ENCODE measurements at regions not wholly inside any gene's neighbourhood (a gene's known extent, or its start where the extent isn't known, plus 50 kb on each side); places are given as distances from the start of the nearest gene placed in this dataset.

GRCh38 chr2:139967665-139968064 lies 1187.5 kb upstream of the NXPH2 start:
- H3K36me3 Mint-ChIP-seq (ENCODE audit: insufficient read depth, unreplicated experiment): no peaks in the 10 kb centered on the region
- no peaks in the 10 kb centered on the region for H3K4me1 ChIP-seq
- peaks cover 2% of the 10 kb centered on the region for H3K27me3 Mint-ChIP-seq (ENCODE audit: insufficient read depth, unreplicated experiment)
- H3K4me1 Mint-ChIP-seq (ENCODE audit: low read depth, unreplicated experiment): no peaks in the 10 kb centered on the region
- no TSS peak for BruUV-seq (replicated peaks)
- H3K9me3 ChIP-seq: no peaks in the 10 kb centered on the region
- no peak for DNase-seq
- no peaks in the 10 kb centered on the region for H3K27me3 ChIP-seq (replicated peaks; ENCODE audit: control insufficient read depth, insufficient read depth, low read length)
- ChIA-PET CTCF (no interaction called here), POLR2A (no interaction called here)
- no peak overlapping the region for H3K27ac Mint-ChIP-seq (ENCODE audit: unreplicated experiment)
- no peak for TF ChIP-seq CTCF (IDR thresholded peaks at IDR 0.05; ENCODE audit: insufficient read depth in 1 of 2, low read depth in 1 of 2, low read length in 1 of 2, severe bottlenecking in 1 of 2, unreplicated experiment in 1 of 2)
- no peaks in the 10 kb centered on the region for H3K9me3 Mint-ChIP-seq (ENCODE audit: unreplicated experiment)
- no peak overlapping the region for H3K4me3 Mint-ChIP-seq (ENCODE audit: unreplicated experiment)
- intact Hi-C loops (cut with micrococcal nuclease; ENCODE audit: unreplicated experiment): no loop called here
- H3K4me3 ChIP-seq (ENCODE audit: low read depth, low read length): no peak overlapping the region
- H3K36me3 ChIP-seq (ENCODE audit: control insufficient read depth, insufficient read depth, low read length): no peaks in the 10 kb centered on the region

- intact Hi-C loops (cut with micrococcal nuclease; ENCODE audit: unreplicated experiment): no loop called here
- no peak for DNase-seq
Measured at GRCh38 chr2:139964721-139965440, 1184.7 kb upstream of the NXPH2 start.

GRCh38 chr2:139963863-139964355 lies 1183.7 kb upstream of the NXPH2 start:
- POLR2A ChIA-PET: no interaction called here
- Histone ChIP-seq H3K4me1 (no peaks in the 10 kb centered on the region), H3K9me3 (no peaks in the 10 kb centered on the region), H3K4me3 (ENCODE audit: low read depth, low read length) (no peak overlapping the region), H3K27me3 (replicated peaks; ENCODE audit: control insufficient read depth, insufficient read depth, low read length) (no peaks in the 10 kb centered on the region), H3K36me3 (ENCODE audit: control insufficient read depth, insufficient read depth, low read length) (no peaks in the 10 kb centered on the region)
- TF ChIP-seq CTCF (IDR thresholded peaks at IDR 0.05; ENCODE audit: insufficient read depth in 1 of 2, low read depth in 1 of 2, low read length in 1 of 2, severe bottlenecking in 1 of 2, unreplicated experiment in 1 of 2): no peak
- no peak overlapping the region for H3K4me3 Mint-ChIP-seq (ENCODE audit: unreplicated experiment)
- intact Hi-C loops (cut with micrococcal nuclease; ENCODE audit: unreplicated experiment): no loop called here
- H3K9me3 Mint-ChIP-seq (ENCODE audit: unreplicated experiment): no peaks in the 10 kb centered on the region
- no TSS peak for BruUV-seq (replicated peaks)
- DNase-seq: no peak
- peaks cover 5% of the 10 kb centered on the region for H3K27me3 Mint-ChIP-seq (ENCODE audit: insufficient read depth, unreplicated experiment)
- no peaks in the 10 kb centered on the region for H3K4me1 Mint-ChIP-seq (ENCODE audit: low read depth, unreplicated experiment)
- CTCF ChIA-PET: no interaction called here
- no peaks in the 10 kb centered on the region for H3K36me3 Mint-ChIP-seq (ENCODE audit: insufficient read depth, unreplicated experiment)
- H3K27ac Mint-ChIP-seq (ENCODE audit: unreplicated experiment): no peak overlapping the region

More at GRCh38 chr2:139964721-139965440, 1184.7 kb upstream of the NXPH2 start:
- H3K36me3 ChIP-seq (ENCODE audit: control insufficient read depth, insufficient read depth, low read length): no peaks in the 10 kb centered on the region
- no TSS peak for BruUV-seq (replicated peaks)
- Mint-ChIP-seq H3K4me3 (ENCODE audit: unreplicated experiment) (no peak overlapping the region), H3K36me3 (ENCODE audit: insufficient read depth, unreplicated experiment) (no peaks in the 10 kb centered on the region), H3K9me3 (ENCODE audit: unreplicated experiment) (no peaks in the 10 kb centered on the region), H3K27ac (ENCODE audit: unreplicated experiment) (no peak overlapping the region), H3K27me3 (ENCODE audit: insufficient read depth, unreplicated experiment) (peaks cover 5% of the 10 kb centered on the region), H3K4me1 (ENCODE audit: low read depth, unreplicated experiment) (no peaks in the 10 kb centered on the region)
- no peaks in the 10 kb centered on the region for H3K27me3 ChIP-seq (replicated peaks; ENCODE audit: control insufficient read depth, insufficient read depth, low read length)
- H3K4me3 ChIP-seq (ENCODE audit: low read depth, low read length): no peak overlapping the region
- H3K4me1 ChIP-seq: no peaks in the 10 kb centered on the region
- CTCF ChIA-PET: no interaction called here
- POLR2A ChIA-PET: no interaction called here
- TF ChIP-seq CTCF (IDR thresholded peaks at IDR 0.05; ENCODE audit: insufficient read depth in 1 of 2, low read depth in 1 of 2, low read length in 1 of 2, severe bottlenecking in 1 of 2, unreplicated experiment in 1 of 2): no peak
- no peaks in the 10 kb centered on the region for H3K9me3 ChIP-seq

Measured in Caco-2 (cell line).